ENCODE measurements at regions not wholly inside any gene's neighbourhood (a gene's known extent, or its start where the extent isn't known, plus 50 kb on each side); places are given as distances from the start of the nearest gene placed in this dataset.

GRCh38 chr2:173589604-173590275 lies 235.1 kb downstream of the CDCA7 start:
- TF ChIP-seq CTCF (conservative IDR thresholded peaks at IDR 0.05; ENCODE audit: low read depth, low read length), result no peak
- no peak for TF ChIP-seq EZH2phosphoT487 (IDR thresholded peaks at IDR 0.05; ENCODE audit: borderline replicate concordance, low read length)
- no peak for TF ChIP-seq EZH2 (IDR thresholded peaks at IDR 0.05; ENCODE audit: low read length, unreplicated experiment)
- intact Hi-C loops (cut with micrococcal nuclease), result loop anchor here (1.0 to 5.0 kb wide), 4 partner anchors 19 to 373 kb away; no protein-coding TSS in a partner anchor
- Histone ChIP-seq H3K9ac (ENCODE audit: low read length) (peak overlapping the region; percentile 89), H3K27me3 (ENCODE audit: low read length) (no peaks in the 10 kb centered on the region), H2AFZ (ENCODE audit: low read length) (no peak overlapping the region), H3K9me2 (replicated peaks; ENCODE audit: low read length) (no peaks in the 10 kb centered on the region), H4K20me1 (ENCODE audit: low read length) (no peaks in the 10 kb centered on the region), H3K4me3 (ENCODE audit: low read length) (peak overlapping the region; percentile 43), H3K27ac (ENCODE audit: low read length) (peak overlapping the region; percentile 98), H3K36me3 (ENCODE audit: low read depth, low read length) (peaks cover 16% of the 10 kb centered on the region), H3K4me1 (ENCODE audit: insufficient read depth, low read length) (peaks cover 36% of the 10 kb centered on the region), H3K79me2 (ENCODE audit: low read length) (peaks cover 11% of the 10 kb centered on the region; the same call in 1 of the 2 replicates), H3K4me2 (ENCODE audit: low read length) (peak overlapping the region; percentile 80), H3F3A (ENCODE audit: low read length, unreplicated experiment) (peaks cover 26% of the 10 kb centered on the region), H3K9me3 (ENCODE audit: low read length) (peaks cover 24% of the 10 kb centered on the region)
- peak; percentile 69 for ATAC-seq
- BruUV-seq (replicated peaks), result no TSS peak
- POLR2A ChIA-PET (ENCODE audit: unreplicated experiment), result interaction anchor here (0.6 kb wide), 2 partner anchors 69 to 158 kb away, joined by 5 to 7 read pairs; no protein-coding TSS in a partner anchor
- CTCF ChIA-PET, result no interaction called here
- peak; percentile 95 for DNase-seq

GRCh38 chr2:173590276-173590861 lies 235.7 kb downstream of the CDCA7 start:
- Histone ChIP-seq H3F3A (ENCODE audit: low read length, unreplicated experiment) (peaks cover 26% of the 10 kb centered on the region), H3K4me2 (ENCODE audit: low read length) (peak overlapping the region; percentile 80), H3K36me3 (ENCODE audit: low read depth, low read length) (peaks cover 16% of the 10 kb centered on the region), H3K4me1 (ENCODE audit: insufficient read depth, low read length) (peaks cover 36% of the 10 kb centered on the region), H3K27me3 (ENCODE audit: low read length) (no peaks in the 10 kb centered on the region), H2AFZ (ENCODE audit: low read length) (peak overlapping the region; percentile 49; the same call in 1 of the 2 replicates), H3K79me2 (ENCODE audit: low read length) (peaks cover 11% of the 10 kb centered on the region; the same call in 1 of the 2 replicates), H3K9me2 (replicated peaks; ENCODE audit: low read length) (no peaks in the 10 kb centered on the region), H3K9ac (ENCODE audit: low read length) (peak overlapping the region; percentile 89), H3K4me3 (ENCODE audit: low read length) (peak overlapping the region; percentile 59), H3K9me3 (ENCODE audit: low read length) (peaks cover 24% of the 10 kb centered on the region), H4K20me1 (ENCODE audit: low read length) (no peaks in the 10 kb centered on the region), H3K27ac (ENCODE audit: low read length) (peak overlapping the region; percentile 98)
- intact Hi-C loops (cut with micrococcal nuclease), result loop anchor here (1.0 to 5.0 kb wide), 4 partner anchors 20 to 372 kb away; no protein-coding TSS in a partner anchor
- ATAC-seq, result peak; percentile 86
- CTCF ChIA-PET, result no interaction called here
- POLR2A ChIA-PET (ENCODE audit: unreplicated experiment), result no interaction called here
- TF ChIP-seq EZH2 (IDR thresholded peaks at IDR 0.05; ENCODE audit: low read length, unreplicated experiment) (no peak), EZH2phosphoT487 (IDR thresholded peaks at IDR 0.05; ENCODE audit: borderline replicate concordance, low read length) (no peak), CTCF (conservative IDR thresholded peaks at IDR 0.05; ENCODE audit: low read depth, low read length) (no peak)
- DNase-seq, result peak; percentile 98
- BruUV-seq (replicated peaks), result no TSS peak

Data from PC-3 (cell line).